ENCODE measurements at regions not wholly inside any gene's neighbourhood (a gene's known extent, or its start where the extent isn't known, plus 50 kb on each side); places are given as distances from the start of the nearest gene placed in this dataset.

GRCh38 chr4:181051931-181052330 lies 1191.3 kb upstream of the TENM3 start:
- no peak overlapping the region for H4K91ac ChIP-seq (ENCODE audit: insufficient read depth, low read depth, low read length)
- ChIA-PET POLR2A (ENCODE audit: unreplicated experiment) (no interaction called here), CTCF (interaction anchor here (0.6 kb wide), 1 partner anchor 391 kb away, joined by 4 read pairs; no protein-coding TSS in a partner anchor)
- no peak overlapping the region for H3K4me3 ChIP-seq (ENCODE audit: insufficient read depth, low read depth, low read length)
- TF ChIP-seq MXI1 (IDR thresholded peaks at IDR 0.05; ENCODE audit: borderline replicate concordance, low read depth, low read length) (no peak), RAD21 (IDR thresholded peaks at IDR 0.05; ENCODE audit: low read length) (no peak), MAFK (IDR thresholded peaks at IDR 0.05; ENCODE audit: low read depth, low read length) (no peak)
- no peaks in the 10 kb centered on the region for H3K9me1 ChIP-seq (ENCODE audit: insufficient read depth, low read length)
- no peaks in the 10 kb centered on the region for H3K27me3 ChIP-seq (ENCODE audit: control insufficient read depth, insufficient read depth, low read length)
- ATAC-seq (ENCODE audit: low read depth) (no peak), DNase-seq (no peak)
- no peak overlapping the region for H2AFZ ChIP-seq (replicated peaks; ENCODE audit: low read length, poor library complexity)
- no peaks in the 10 kb centered on the region for H4K20me1 ChIP-seq (ENCODE audit: insufficient read depth, low read length)
- no peak overlapping the region for H4K8ac ChIP-seq (ENCODE audit: low read depth in 2 of 2, low read length in 2 of 2)
- no peak overlapping the region for H3K27ac ChIP-seq (ENCODE audit: insufficient read depth, low read length)
- no peak overlapping the region for H2BK120ac ChIP-seq (ENCODE audit: low read depth, low read length)
- no peak overlapping the region for H2BK15ac ChIP-seq (ENCODE audit: low read depth, low read length)
- no peak overlapping the region for H3K4me2 ChIP-seq (ENCODE audit: low read depth, low read length)
- in situ Hi-C loops (cut with MboI; ENCODE audit: low sequenced_read_pairs) (no loop called here), dilution Hi-C loops (cut with HindIII; ENCODE audit: low sequenced_read_pairs, unreplicated experiment) (no loop called here), intact Hi-C loops (cut with micrococcal nuclease) (no loop called here)
- no peak overlapping the region for H3K56ac ChIP-seq (ENCODE audit: extremely low read depth, insufficient read depth, low read length)
- H2AK5ac ChIP-seq (ENCODE audit: low read depth, low read length): no peak overlapping the region
- H2BK5ac ChIP-seq (ENCODE audit: low read depth, low read length, poor library complexity, severe bottlenecking): no peak overlapping the region
- H2AK9ac ChIP-seq (replicated peaks; ENCODE audit: low read depth, low read length, poor library complexity): no peak overlapping the region
- no peaks in the 10 kb centered on the region for H3K9me3 ChIP-seq (ENCODE audit: control insufficient read depth, insufficient read depth, low read length)
- no peaks in the 10 kb centered on the region for H3K79me1 ChIP-seq (ENCODE audit: low read depth in 1 of 2, low read length in 2 of 2)
- H4K5ac ChIP-seq (ENCODE audit: low read depth, low read length): no peak overlapping the region
- no peak overlapping the region for H3K18ac ChIP-seq (ENCODE audit: low read depth, low read length)
- BruUV-seq (replicated peaks): no TSS peak
- H3K9ac ChIP-seq (ENCODE audit: low read depth, low read length): no peak overlapping the region
- H3K14ac ChIP-seq (replicated peaks; ENCODE audit: low read depth, low read length): no peak overlapping the region
- no peaks in the 10 kb centered on the region for H3K4me1 ChIP-seq (ENCODE audit: control insufficient read depth, insufficient read depth, low read length)
- no peak overlapping the region for H3K23ac ChIP-seq (ENCODE audit: low read depth, low read length)
- no peak overlapping the region for H2BK20ac ChIP-seq (ENCODE audit: low read depth, low read length)
- no peaks in the 10 kb centered on the region for H3K36me3 ChIP-seq (ENCODE audit: control insufficient read depth, insufficient read depth, low read length)
- H3K4ac ChIP-seq (ENCODE audit: low read depth, low read length): no peak overlapping the region

All from IMR-90 (cell line).